Endothelial cell (in vitro differentiated cells): ENCODE measurements at regions not wholly inside any gene's neighbourhood (a gene's known extent, or its start where the extent isn't known, plus 50 kb on each side); places are given as distances from the start of the nearest gene placed in this dataset.

Experiments
- DNase-seq: peaks from one replicate; pipeline ENCODE4 v3.0.0; 2021; ENCODE audit warnings: low spot score
- H3K27ac Mint-ChIP-seq: one replicate; pipeline ENCODE4 v1.8.0; 2021; ENCODE audit warnings: mixed read lengths, inconsistent platforms; ENCODE audit not compliant: unreplicated experiment
- H3K27me3 Mint-ChIP-seq: one replicate; pipeline ENCODE4 v1.8.0; 2021; ENCODE audit warnings: mild to moderate bottlenecking, moderate library complexity, mixed read lengths, inconsistent platforms; ENCODE audit not compliant: unreplicated experiment
- H3K36me3 Mint-ChIP-seq: one replicate; pipeline ENCODE4 v1.8.0; 2021; ENCODE audit warnings: mild to moderate bottlenecking, low read depth, mixed read lengths, inconsistent platforms; ENCODE audit not compliant: unreplicated experiment
- H3K4me1 Mint-ChIP-seq: one replicate; pipeline ENCODE4 v1.8.0; 2021; ENCODE audit warnings: mild to moderate bottlenecking, mixed read lengths, inconsistent platforms; ENCODE audit not compliant: unreplicated experiment
- H3K4me3 Mint-ChIP-seq: one replicate; pipeline ENCODE4 v1.8.0; 2021; ENCODE audit warnings: mild to moderate bottlenecking, mixed read lengths, inconsistent platforms; ENCODE audit not compliant: unreplicated experiment
- H3K9me3 Mint-ChIP-seq: one replicate; pipeline ENCODE4 v1.8.0; 2021; ENCODE audit warnings: mixed read lengths, inconsistent platforms; ENCODE audit not compliant: unreplicated experiment
- TF ChIP-seq, protein P1 (sequence below): fragments of 200-600 bp; sonication (generic); IDR thresholded peaks from one replicate; pipeline ENCODE4 v1.5.0; 2021; ENCODE audit warnings: antibody characterized with exemption; ENCODE audit not compliant: unreplicated experiment

DNA sequence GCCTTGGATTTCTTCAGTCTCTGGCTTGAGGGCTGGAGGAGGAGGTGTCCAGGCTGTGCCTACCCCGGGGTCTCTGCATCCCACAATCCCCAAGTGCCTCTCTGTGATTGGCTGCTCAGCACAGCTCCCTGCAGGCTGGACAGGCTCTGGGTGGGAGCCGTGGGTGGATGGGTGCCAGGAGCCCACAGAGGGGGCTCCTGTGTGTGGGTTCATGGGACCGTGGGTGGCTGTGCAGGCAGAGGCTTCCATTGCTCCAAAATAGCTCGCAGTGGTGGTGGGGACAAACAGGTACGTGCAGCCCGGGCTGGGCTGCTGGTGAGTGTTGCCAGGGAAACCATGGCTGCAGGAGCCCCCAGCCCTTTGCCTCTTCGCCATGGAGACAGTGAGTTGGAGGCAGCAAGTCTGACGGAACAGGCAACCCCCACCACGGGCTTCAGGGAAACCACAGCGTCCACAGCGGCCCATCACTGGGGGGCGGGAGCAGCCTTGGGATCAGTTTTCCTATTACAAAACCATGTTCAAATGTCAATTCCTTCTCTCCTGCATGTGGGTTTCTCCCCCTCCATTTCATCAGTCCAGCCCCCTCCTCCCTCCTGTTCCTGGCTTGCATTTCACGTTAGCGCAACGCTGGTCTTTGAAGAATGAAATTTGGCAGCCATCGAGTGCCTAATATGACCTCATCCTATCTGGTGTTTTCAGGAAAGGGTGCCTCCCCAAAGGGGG, 155.2 kb downstream of the TRIM29 start:
- H3K9me3 Mint-ChIP-seq = no peaks in the 10 kb centered on the region
- H3K36me3 Mint-ChIP-seq = no peaks in the 10 kb centered on the region
- peaks cover 3% of the 10 kb centered on the region for H3K4me1 Mint-ChIP-seq
- peaks cover 1% of the 10 kb centered on the region for H3K27me3 Mint-ChIP-seq
- DNase-seq = no peak
- TF ChIP-seq, protein P1, sequence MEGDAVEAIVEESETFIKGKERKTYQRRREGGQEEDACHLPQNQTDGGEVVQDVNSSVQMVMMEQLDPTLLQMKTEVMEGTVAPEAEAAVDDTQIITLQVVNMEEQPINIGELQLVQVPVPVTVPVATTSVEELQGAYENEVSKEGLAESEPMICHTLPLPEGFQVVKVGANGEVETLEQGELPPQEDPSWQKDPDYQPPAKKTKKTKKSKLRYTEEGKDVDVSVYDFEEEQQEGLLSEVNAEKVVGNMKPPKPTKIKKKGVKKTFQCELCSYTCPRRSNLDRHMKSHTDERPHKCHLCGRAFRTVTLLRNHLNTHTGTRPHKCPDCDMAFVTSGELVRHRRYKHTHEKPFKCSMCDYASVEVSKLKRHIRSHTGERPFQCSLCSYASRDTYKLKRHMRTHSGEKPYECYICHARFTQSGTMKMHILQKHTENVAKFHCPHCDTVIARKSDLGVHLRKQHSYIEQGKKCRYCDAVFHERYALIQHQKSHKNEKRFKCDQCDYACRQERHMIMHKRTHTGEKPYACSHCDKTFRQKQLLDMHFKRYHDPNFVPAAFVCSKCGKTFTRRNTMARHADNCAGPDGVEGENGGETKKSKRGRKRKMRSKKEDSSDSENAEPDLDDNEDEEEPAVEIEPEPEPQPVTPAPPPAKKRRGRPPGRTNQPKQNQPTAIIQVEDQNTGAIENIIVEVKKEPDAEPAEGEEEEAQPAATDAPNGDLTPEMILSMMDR = no peak
- no peak overlapping the region for H3K27ac Mint-ChIP-seq
- H3K4me3 Mint-ChIP-seq = no peak overlapping the region

DNA sequence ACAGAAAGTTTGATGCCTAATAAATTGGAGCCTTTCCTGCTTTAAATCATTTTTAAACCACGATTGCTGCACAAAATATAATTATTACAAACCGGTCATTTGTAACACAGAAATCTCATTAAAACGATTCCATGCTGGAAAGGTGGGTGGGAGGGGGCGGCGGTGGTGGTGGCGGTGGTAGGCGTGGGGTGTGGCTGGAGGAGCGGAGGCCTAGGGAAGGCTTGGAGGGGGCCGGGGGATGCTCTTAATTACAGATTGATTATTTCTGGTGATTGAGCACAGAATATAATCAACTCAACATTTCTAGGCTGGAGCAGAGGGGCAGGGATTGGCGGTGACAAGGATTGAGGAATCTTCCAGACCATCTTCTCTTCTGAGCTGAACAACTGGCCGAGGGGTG, 157.5 kb downstream of the TRIM29 start:
- TF ChIP-seq, protein P1 = no peak
- no peaks in the 10 kb centered on the region for H3K9me3 Mint-ChIP-seq
- H3K36me3 Mint-ChIP-seq = no peaks in the 10 kb centered on the region
- H3K27me3 Mint-ChIP-seq = peaks cover 4% of the 10 kb centered on the region
- no peak for DNase-seq
- no peak overlapping the region for H3K4me3 Mint-ChIP-seq
- no peak overlapping the region for H3K27ac Mint-ChIP-seq
- peaks cover 3% of the 10 kb centered on the region for H3K4me1 Mint-ChIP-seq

DNA sequence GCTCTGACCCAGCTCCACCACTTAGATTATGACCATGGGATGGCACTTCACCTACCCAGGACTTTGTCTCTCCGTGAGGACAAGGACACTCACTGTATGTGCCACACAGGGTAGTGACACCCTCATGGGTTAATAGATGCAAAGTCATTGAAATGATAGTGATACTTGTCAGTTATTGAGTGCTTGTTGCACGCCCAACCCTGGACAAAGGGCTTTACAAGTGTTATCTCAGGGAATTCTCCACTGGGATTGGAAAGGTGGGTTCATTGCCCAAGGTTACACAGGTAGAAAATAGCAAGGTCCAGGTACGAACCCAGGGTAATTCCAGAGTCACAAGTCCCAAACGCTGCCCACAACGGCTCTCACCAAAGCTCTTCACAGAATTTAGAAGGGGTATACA, 158.2 kb downstream of the TRIM29 start:
- TF ChIP-seq, protein P1 = no peak
- Mint-ChIP-seq H3K9me3 (no peaks in the 10 kb centered on the region), H3K4me3 (no peak overlapping the region), H3K4me1 (peaks cover 3% of the 10 kb centered on the region), H3K27me3 (peaks cover 4% of the 10 kb centered on the region), H3K36me3 (no peaks in the 10 kb centered on the region), H3K27ac (no peak overlapping the region)
- no peak for DNase-seq

DNA sequence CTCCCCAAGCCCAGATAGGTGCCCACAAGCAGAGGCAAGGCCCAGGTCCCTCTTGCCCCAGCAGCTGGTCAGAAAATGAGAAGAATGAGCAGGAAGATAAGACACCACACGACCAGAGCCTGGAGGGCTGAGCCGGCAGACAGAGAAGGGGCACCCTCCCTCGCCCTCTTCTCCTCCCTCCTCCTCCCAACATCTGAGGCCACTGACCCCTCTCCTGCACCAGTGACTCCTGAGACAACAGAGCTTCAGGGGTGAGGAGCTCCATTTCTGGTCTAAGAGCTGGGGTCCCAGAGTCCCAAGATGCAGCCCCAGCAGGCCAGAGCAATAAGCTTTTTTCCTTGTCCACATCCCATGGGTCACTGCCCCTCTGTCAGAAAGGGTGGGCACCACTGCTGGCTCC, 159.2 kb downstream of the TRIM29 start:
- H3K9me3 Mint-ChIP-seq = no peaks in the 10 kb centered on the region
- no peaks in the 10 kb centered on the region for H3K36me3 Mint-ChIP-seq
- TF ChIP-seq, protein P1 = no peak
- no peak overlapping the region for H3K27ac Mint-ChIP-seq
- no peak overlapping the region for H3K4me3 Mint-ChIP-seq
- H3K4me1 Mint-ChIP-seq = peaks cover 3% of the 10 kb centered on the region
- no peak for DNase-seq
- H3K27me3 Mint-ChIP-seq = peaks cover 4% of the 10 kb centered on the region

DNA sequence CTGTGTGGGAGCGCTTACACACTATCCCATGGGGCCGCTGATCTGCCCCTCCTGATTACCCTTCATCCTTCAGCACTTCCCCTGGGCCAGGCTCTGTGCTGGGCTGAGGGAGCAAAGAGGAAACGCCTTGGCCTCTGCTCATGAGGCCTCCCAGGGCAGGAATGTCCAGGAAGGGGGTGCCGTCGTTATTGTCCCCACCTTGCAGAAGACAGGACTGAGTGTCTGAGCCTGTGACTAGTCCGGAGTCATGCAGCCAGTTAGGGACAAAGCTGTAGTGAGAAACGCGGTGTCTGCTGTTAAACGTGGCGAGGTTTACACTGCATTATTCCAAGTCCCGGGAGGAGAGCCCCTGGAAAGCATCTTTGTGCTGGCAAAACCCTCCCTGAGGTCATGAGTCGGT, 160.0 kb downstream of the TRIM29 start:
- TF ChIP-seq, protein P1 = no peak
- Mint-ChIP-seq H3K4me3 (no peak overlapping the region), H3K9me3 (no peaks in the 10 kb centered on the region), H3K27ac (no peak overlapping the region), H3K4me1 (peaks cover 3% of the 10 kb centered on the region), H3K27me3 (peaks cover 6% of the 10 kb centered on the region), H3K36me3 (no peaks in the 10 kb centered on the region)
- DNase-seq = no peak
